GM21786 (cell line): ENCODE measurements at regions not wholly inside any gene's neighbourhood (a gene's known extent, or its start where the extent isn't known, plus 50 kb on each side); places are given as distances from the start of the nearest gene placed in this dataset.

ENCODE experiments used
- ATAC-seq: cut with Tn5 transposase; IDR thresholded peaks from one replicate; pipeline ENCODE4 v1.9.1; 2021; ENCODE audit not compliant: unreplicated experiment

- no peak for ATAC-seq
Observed at GRCh38 chr16:85370881-85371651, 242.1 kb upstream of the GSE1 start.

- no peak for ATAC-seq
Observed at GRCh38 chr16:85371948-85372347, 241.2 kb upstream of the GSE1 start.

- no peak for ATAC-seq
Observed at GRCh38 chr16:85372627-85373372, 240.3 kb upstream of the GSE1 start.

GRCh38 chr16:85373741-85374570, 239.2 kb upstream of the GSE1 start:
- no peak for ATAC-seq

GRCh38 chr16:85374571-85374872, 238.6 kb upstream of the GSE1 start:
- no peak for ATAC-seq

GRCh38 chr16:85375282-85375681, 237.8 kb upstream of the GSE1 start:
- ATAC-seq, result no peak

GRCh38 chr16:85376292-85377095, 236.6 kb upstream of the GSE1 start:
- ATAC-seq, result no peak

- no peak for ATAC-seq
Observed at GRCh38 chr16:85377388-85378144, 235.6 kb upstream of the GSE1 start.

- ATAC-seq, result no peak
Observed at GRCh38 chr16:85378145-85379040, 234.7 kb upstream of the GSE1 start.

GRCh38 chr16:85379041-85380001, 233.8 kb upstream of the GSE1 start:
- no peak for ATAC-seq

- ATAC-seq, result no peak
Observed at GRCh38 chr16:85380002-85380395, 233.1 kb upstream of the GSE1 start.

GRCh38 chr16:85380905-85381737, 232.0 kb upstream of the GSE1 start:
- no peak for ATAC-seq

GRCh38 chr16:85381738-85382592, 231.2 kb upstream of the GSE1 start:
- ATAC-seq, result no peak

GRCh38 chr16:85382717-85383118, 230.4 kb upstream of the GSE1 start:
- ATAC-seq, result no peak

- no peak for ATAC-seq
Observed at GRCh38 chr16:85383836-85384832, 229.0 kb upstream of the GSE1 start.
